ENCODE measurements at regions not wholly inside any gene's neighbourhood (a gene's known extent, or its start where the extent isn't known, plus 50 kb on each side); places are given as distances from the start of the nearest gene placed in this dataset.
"Not testable (repeated sequence)": the region's sequence is repeated elsewhere in the genome, so short reads cannot be mapped to it uniquely, and the experiment has no call there.

DNA sequence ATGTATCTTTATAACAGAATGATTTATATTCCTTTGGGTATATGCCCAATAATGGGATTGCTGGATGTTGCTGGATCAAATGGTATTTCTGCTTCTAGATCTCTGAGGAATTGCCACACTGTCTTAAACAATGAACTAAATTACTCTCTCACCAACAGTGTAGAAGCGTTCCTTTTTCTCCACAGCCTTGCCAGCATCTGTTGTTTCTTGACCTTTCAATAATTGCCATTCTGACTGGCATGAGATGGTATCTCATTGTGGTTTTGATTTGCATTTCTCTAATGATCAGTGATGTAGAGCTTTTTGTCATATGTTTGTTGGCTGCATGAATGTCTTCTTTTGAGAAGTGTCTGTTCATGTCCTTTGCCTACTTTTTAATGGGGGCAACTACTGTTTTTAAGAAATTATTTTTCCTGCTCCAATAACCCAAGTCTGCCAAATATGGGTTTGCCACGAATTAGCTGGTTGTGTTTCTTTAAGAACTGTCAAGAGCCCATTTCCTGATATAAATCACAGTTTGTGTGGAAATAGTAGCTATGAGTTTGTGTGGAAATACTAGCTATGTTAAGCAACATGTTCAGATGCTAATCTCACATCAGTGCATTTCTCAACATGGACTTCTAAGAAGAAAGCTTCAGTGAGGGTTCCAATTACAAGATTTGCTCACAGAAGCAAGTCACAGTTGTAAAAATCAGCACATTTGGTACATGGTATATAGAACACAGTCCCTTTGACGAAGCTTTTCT lies 259.4 kb downstream of the ANAPC1 start:
- H3K23ac ChIP-seq (ENCODE audit: insufficient read length, low read depth, low read length) = no peak overlapping the region

DNA sequence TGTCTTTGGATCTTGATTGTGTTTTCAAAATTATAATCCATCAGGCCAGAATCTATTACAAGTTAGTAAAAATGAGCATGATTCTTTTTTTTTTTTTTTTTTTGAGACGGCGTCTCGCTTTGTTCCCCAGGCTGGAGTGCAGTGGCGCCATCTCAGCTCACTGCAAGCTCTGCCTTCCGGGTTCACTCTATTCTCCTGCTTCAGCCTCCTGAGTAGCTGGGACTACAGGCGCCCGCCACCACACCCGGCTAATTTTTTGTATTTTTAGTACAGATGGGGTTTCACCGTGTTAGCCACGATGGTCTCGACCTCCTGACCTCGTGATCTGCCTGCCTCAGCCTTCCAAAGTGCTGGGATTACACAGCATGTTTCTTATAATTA lies 258.8 kb downstream of the ANAPC1 start:
- not testable (repeated sequence) for H3K56ac ChIP-seq (ENCODE audit: insufficient read length, low read depth, low read length); H2AK5ac ChIP-seq (ENCODE audit: insufficient read length, low read length)

More for the DNA sequence above, 259.4 kb downstream of the ANAPC1 start:
- H2AFZ ChIP-seq (ENCODE audit: low read length) = no peak overlapping the region
- H2BK12ac ChIP-seq (ENCODE audit: insufficient read length, low read depth, low read length) = no peak overlapping the region
- no peaks in the 10 kb centered on the region for H3K23me2 ChIP-seq (ENCODE audit: insufficient read length, low read depth, low read length, poor library complexity, severe bottlenecking)
- H3K9me3 ChIP-seq (ENCODE audit: control insufficient read depth, low read depth, low read length) = no peaks in the 10 kb centered on the region
- H3K79me1 ChIP-seq (ENCODE audit: insufficient read depth, low read depth, low read length, poor library complexity, severe bottlenecking) = no peaks in the 10 kb centered on the region
- H3K4me1 Mint-ChIP-seq = peaks cover 0 to 6% of the 10 kb centered on the region in 2 experiments; a peak in 2 of 4 replicates
- H3K36me3 Mint-ChIP-seq (ENCODE audit: insufficient read depth in 1 of 3, low read depth in 3 of 3) = peaks cover 6 to 20% (median 9%) of the 10 kb centered on the region in 3 experiments; a peak in 6 of 7 replicates
- H2AK5ac ChIP-seq (ENCODE audit: insufficient read length, low read length) = no peak overlapping the region
- H3K4me3 Mint-ChIP-seq = no peak overlapping the region
- TF ChIP-seq, protein P1, sequence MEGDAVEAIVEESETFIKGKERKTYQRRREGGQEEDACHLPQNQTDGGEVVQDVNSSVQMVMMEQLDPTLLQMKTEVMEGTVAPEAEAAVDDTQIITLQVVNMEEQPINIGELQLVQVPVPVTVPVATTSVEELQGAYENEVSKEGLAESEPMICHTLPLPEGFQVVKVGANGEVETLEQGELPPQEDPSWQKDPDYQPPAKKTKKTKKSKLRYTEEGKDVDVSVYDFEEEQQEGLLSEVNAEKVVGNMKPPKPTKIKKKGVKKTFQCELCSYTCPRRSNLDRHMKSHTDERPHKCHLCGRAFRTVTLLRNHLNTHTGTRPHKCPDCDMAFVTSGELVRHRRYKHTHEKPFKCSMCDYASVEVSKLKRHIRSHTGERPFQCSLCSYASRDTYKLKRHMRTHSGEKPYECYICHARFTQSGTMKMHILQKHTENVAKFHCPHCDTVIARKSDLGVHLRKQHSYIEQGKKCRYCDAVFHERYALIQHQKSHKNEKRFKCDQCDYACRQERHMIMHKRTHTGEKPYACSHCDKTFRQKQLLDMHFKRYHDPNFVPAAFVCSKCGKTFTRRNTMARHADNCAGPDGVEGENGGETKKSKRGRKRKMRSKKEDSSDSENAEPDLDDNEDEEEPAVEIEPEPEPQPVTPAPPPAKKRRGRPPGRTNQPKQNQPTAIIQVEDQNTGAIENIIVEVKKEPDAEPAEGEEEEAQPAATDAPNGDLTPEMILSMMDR (conservative IDR thresholded peaks at IDR 0.05) = no peak
- H3K4me1 ChIP-seq (ENCODE audit: insufficient read depth, low read length) = no peaks in the 10 kb centered on the region
- no peak overlapping the region for H3K9ac ChIP-seq (ENCODE audit: extremely low read depth, insufficient read length, low read length)
- no peak overlapping the region for H2BK20ac ChIP-seq (ENCODE audit: low read depth, low read length, poor library complexity, severe bottlenecking)
- no peak overlapping the region for H3K14ac ChIP-seq (ENCODE audit: insufficient read depth, low read length)
- no peak overlapping the region for H2BK15ac ChIP-seq (ENCODE audit: low read depth, low read length)
- H3K27ac Mint-ChIP-seq = no peak overlapping the region
- H4K8ac ChIP-seq (replicated peaks; ENCODE audit: insufficient read length, low read depth, low read length) = no peak overlapping the region
- H3K18ac ChIP-seq (ENCODE audit: insufficient read length, low read depth, low read length) = no peak overlapping the region
- H3K27me3 ChIP-seq (ENCODE audit: insufficient read depth, low read length) = no peaks in the 10 kb centered on the region
- no peak overlapping the region for H4K91ac ChIP-seq (ENCODE audit: insufficient read length, low read depth, low read length)
- H4K5ac ChIP-seq (ENCODE audit: insufficient read length, low read depth, low read length) = no peak overlapping the region
- no peak overlapping the region for H3K56ac ChIP-seq (ENCODE audit: insufficient read length, low read depth, low read length)
- no peaks in the 10 kb centered on the region for H3K79me2 ChIP-seq (ENCODE audit: insufficient read depth, low read length)
- H2BK120ac ChIP-seq (ENCODE audit: low read depth, low read length, poor library complexity, severe bottlenecking) = no peak overlapping the region
- no peak overlapping the region for H3K27ac ChIP-seq (ENCODE audit: insufficient read length, low read depth, low read length)
- no peak for DNase-seq
- no peak overlapping the region for H3K4ac ChIP-seq (ENCODE audit: low read depth, low read length)
- peaks cover 19 to 22% of the 10 kb centered on the region in 2 experiments for H3K9me3 Mint-ChIP-seq
- H2BK5ac ChIP-seq (ENCODE audit: insufficient read length, low read length) = no peak overlapping the region
- H4K20me1 ChIP-seq (ENCODE audit: control insufficient read depth, insufficient read depth, insufficient read length) = no peaks in the 10 kb centered on the region
- WGBS (ENCODE audit: extremely low coverage, insufficient read length, low lambda C conversion rate) = no CpG with 5 or more reads among the region's 3 CpGs
- no peak overlapping the region for H3T11ph ChIP-seq (ENCODE audit: low read length)
- no peaks in the 10 kb centered on the region; the same call in none of the 2 replicates for H3K27me3 Mint-ChIP-seq (ENCODE audit: low read depth)
- no peak overlapping the region for H3K4me2 ChIP-seq (ENCODE audit: insufficient read depth, insufficient read length, low read length)

More for the DNA sequence above, 258.8 kb downstream of the ANAPC1 start:
- H3K27me3 Mint-ChIP-seq (ENCODE audit: low read depth); H3K27ac Mint-ChIP-seq; H3K79me2 ChIP-seq (ENCODE audit: insufficient read depth, low read length); H3K4me3 Mint-ChIP-seq; H3K4ac ChIP-seq (ENCODE audit: low read depth, low read length); H2BK5ac ChIP-seq (ENCODE audit: insufficient read length, low read length); DNase-seq; H3K27ac ChIP-seq (ENCODE audit: insufficient read length, low read depth, low read length); H3K27me3 ChIP-seq (ENCODE audit: insufficient read depth, low read length); H3T11ph ChIP-seq (ENCODE audit: low read length); H4K8ac ChIP-seq (replicated peaks; ENCODE audit: insufficient read length, low read depth, low read length); H3K23ac ChIP-seq (ENCODE audit: insufficient read length, low read depth, low read length); H2BK20ac ChIP-seq (ENCODE audit: low read depth, low read length, poor library complexity, severe bottlenecking); H2BK120ac ChIP-seq (ENCODE audit: low read depth, low read length, poor library complexity, severe bottlenecking); H3K4me2 ChIP-seq (ENCODE audit: insufficient read depth, insufficient read length, low read length); H4K91ac ChIP-seq (ENCODE audit: insufficient read length, low read depth, low read length); H3K14ac ChIP-seq (ENCODE audit: insufficient read depth, low read length); H2BK15ac ChIP-seq (ENCODE audit: low read depth, low read length); H3K79me1 ChIP-seq (ENCODE audit: insufficient read depth, low read depth, low read length, poor library complexity, severe bottlenecking); H3K18ac ChIP-seq (ENCODE audit: insufficient read length, low read depth, low read length); H3K4me1 Mint-ChIP-seq; H2BK12ac ChIP-seq (ENCODE audit: insufficient read length, low read depth, low read length); H3K23me2 ChIP-seq (ENCODE audit: insufficient read length, low read depth, low read length, poor library complexity, severe bottlenecking); H2AFZ ChIP-seq (ENCODE audit: low read length); H3K9me3 ChIP-seq (ENCODE audit: control insufficient read depth, low read depth, low read length); H4K20me1 ChIP-seq (ENCODE audit: control insufficient read depth, insufficient read depth, insufficient read length); H3K9ac ChIP-seq (ENCODE audit: extremely low read depth, insufficient read length, low read length); H4K5ac ChIP-seq (ENCODE audit: insufficient read length, low read depth, low read length); H3K4me1 ChIP-seq (ENCODE audit: insufficient read depth, low read length): not testable (repeated sequence)
- WGBS (ENCODE audit: extremely low coverage, insufficient read length, low lambda C conversion rate) = no CpG with 5 or more reads among the region's 12 CpGs
- peaks cover 6 to 25% (median 15%) of the 10 kb centered on the region in 3 experiments; a peak in 6 of 7 replicates for H3K36me3 Mint-ChIP-seq (ENCODE audit: insufficient read depth in 1 of 3, low read depth in 3 of 3)
- peaks cover 25 to 28% of the 10 kb centered on the region in 2 experiments for H3K9me3 Mint-ChIP-seq

Measured in H9 (cell line).